GM18511 (cell line): ENCODE measurements at regions not wholly inside any gene's neighbourhood (a gene's known extent, or its start where the extent isn't known, plus 50 kb on each side); places are given as distances from the start of the nearest gene placed in this dataset.

ENCODE experiments used
- ATAC-seq: cut with Tn5 transposase; IDR thresholded peaks from one replicate; pipeline ENCODE4 v1.9.1; 2021; ENCODE audit warnings: mild to moderate bottlenecking, moderate library complexity; ENCODE audit not compliant: unreplicated experiment

- ATAC-seq: no peak
Measured at GRCh38 chr11:91686700-91687099, 537.9 kb upstream of the FAT3 start.

GRCh38 chr11:91686281-91686680 lies 538.3 kb upstream of the FAT3 start:
- ATAC-seq: no peak

DNA sequence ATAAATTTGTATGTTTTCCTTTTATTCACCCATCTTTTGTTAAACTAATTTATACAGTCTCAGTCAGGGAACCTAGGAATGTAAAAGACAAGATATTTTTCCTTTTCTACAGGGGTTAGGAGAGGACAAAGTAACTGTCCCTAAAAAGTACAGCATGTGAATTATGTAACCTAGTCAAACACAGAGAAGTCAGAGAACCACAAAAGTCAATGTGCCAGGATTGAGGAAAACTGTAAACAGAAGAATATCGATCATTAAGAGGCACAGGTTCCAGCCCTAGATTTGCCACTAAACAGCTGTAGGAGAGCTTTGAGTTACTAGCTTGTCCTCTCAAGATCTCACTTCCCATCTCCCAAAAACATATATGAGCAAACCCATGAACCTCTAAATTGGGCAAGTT lies 550.9 kb upstream of the FAT3 start:
- no peak for ATAC-seq

- no peak for ATAC-seq
Measured at GRCh38 chr11:91664521-91664920, 560.1 kb upstream of the FAT3 start.

DNA sequence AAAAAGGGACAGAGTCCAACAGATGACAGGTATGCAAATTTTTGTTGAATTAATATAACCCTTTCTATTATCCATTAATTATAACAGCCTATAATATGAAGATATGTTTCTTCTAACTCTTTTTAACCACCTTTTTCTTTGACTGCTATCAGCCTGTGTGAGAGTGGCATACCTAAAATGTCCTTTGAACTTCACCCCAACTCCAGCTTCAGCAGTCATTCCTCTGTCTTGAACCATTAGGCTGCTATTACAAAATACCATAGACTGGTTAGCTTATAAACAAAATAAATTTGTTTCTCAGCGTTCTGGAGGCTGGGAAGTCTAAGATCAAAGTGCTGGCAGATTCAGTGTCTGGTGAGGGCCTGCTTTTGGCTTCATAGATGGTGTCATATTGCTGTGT lies 564.6 kb upstream of the FAT3 start:
- no peak for ATAC-seq

GRCh38 chr11:91654686-91655085 lies 569.9 kb upstream of the FAT3 start:
- no peak for ATAC-seq

DNA sequence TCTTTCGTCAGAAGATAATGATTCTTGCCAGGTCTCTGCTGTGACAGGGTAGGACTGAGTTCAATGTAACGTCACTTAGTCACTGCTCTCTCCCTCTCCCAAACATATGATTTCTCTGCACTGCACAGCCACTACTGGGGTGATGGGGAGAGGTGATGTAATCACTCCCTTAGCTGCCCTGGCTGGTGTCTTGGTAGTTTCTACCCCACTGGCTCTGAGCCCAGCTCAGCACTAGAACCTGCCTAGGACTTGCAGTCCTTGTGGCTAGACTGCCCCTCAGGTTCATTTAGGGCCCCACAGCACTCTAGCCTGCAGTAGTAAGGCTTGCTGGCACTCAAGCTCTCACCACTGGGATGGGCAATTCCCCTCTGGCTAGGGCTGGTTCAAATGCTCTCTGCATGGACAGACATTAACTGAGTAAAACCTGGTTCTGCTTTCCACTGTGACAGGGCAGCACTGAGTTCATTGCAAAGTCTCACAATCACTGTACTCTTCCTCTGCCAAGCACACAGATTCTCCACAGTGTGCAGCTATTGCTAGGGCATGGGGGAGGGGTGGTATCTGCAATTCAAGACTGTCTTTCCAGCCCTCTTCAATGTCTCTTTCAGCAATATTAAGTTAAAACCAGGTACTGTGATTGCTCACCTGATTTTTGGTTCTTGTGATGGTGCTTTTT lies 571.4 kb upstream of the FAT3 start:
- no peak for ATAC-seq

DNA sequence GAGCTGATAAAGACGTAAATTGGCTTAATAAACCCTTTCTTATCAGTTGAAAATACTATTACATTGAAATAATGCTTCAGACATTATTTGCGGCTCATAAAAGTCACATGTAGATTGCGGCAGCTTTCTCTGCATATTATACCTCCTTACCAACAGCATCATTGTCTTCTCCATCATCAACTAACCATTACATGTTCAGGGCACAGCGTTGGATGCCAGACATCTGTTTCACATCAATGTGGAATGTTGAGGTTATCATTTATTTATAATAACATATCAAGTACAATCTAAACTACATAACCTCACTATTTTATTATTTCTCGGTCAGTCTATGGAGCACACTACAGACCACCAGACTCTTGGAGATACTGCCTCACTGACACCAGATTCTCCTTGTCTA lies 573.8 kb upstream of the FAT3 start:
- no peak for ATAC-seq

- no peak for ATAC-seq
Measured at GRCh38 chr11:91641153-91641552, 583.5 kb upstream of the FAT3 start.

DNA sequence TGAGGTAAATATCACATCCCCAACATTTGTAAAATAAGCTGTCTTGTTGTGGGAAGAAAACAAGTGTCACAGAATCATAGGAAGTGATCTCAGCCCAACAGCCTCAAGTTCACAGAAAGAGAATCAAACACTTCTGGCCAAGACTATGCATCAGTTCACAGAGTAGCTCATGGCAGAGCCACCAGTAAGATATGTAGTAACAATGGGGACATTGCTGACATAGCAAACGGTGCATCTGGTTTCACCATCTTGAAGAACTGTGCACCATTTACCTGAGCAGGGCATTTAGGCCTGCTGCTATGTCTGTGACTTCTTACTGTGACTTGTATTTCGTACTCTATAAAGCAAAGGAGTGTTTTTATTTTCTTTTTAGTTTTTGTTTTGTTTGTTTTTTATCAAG lies 585.3 kb upstream of the FAT3 start:
- no peak for ATAC-seq

GRCh38 chr11:91630916-91631673 lies 593.5 kb upstream of the FAT3 start:
- no peak for ATAC-seq

GRCh38 chr11:91625495-91625894 lies 599.1 kb upstream of the FAT3 start:
- ATAC-seq: no peak

GRCh38 chr11:91624021-91624420 lies 600.6 kb upstream of the FAT3 start:
- no peak for ATAC-seq

DNA sequence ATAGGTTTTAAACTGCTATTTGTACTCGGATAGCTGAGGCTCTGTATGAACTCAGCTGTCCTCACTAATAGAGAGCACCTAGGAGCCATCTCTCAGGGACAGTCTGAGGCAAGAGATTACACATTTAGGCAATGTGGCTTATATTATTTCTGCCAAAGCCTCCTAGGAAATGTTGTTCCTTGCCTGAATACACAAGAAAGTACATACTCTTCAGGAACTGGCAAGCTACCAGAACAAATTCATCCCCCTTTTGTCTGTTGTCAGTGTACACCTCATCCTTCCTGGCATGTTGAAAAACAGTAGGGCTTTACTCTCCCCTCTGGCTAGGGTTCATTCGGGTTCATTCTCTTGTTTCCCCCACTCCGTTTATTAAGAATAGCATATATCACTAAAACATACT lies 615.9 kb upstream of the FAT3 start:
- ATAC-seq: no peak

DNA sequence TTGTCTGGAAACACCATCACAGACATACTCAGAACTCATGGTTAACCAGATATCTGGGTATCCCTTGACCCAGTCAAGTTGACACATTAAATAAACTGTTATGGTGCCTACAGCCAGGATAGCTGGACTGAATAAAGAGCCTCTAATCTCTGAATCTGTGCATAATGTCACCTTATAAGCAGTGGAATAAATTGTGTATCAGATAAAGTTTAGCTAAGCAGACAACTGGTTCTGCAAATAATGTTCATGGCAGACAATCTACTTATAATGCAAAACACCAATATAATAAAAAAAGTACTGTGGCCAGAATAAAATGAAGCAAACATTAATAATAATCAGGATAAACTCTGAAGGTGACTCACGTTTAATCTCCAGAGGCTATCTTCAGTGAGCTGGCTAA lies 628.5 kb upstream of the FAT3 start:
- no peak for ATAC-seq

- ATAC-seq: no peak
Measured at GRCh38 chr11:91591021-91591420, 633.6 kb upstream of the FAT3 start.

DNA sequence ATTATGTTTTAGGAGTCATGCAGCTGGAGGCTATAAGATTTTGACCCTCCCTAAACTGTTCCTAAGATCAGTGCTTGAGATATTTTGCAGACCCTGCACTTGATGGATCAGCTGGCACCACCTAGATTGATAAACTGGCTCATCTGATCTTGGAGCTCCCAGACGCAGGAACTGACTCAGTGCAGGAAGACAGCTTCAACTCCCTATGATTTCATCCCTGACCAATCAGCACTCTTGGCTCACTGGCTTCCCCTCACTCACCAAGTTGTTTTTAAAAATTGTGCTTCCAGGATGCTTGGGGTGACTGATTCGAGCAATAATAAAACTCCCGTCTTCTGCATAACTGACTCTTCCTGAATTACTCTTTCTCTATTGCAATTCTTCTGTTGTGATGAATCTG lies 637.5 kb upstream of the FAT3 start:
- ATAC-seq: no peak

DNA sequence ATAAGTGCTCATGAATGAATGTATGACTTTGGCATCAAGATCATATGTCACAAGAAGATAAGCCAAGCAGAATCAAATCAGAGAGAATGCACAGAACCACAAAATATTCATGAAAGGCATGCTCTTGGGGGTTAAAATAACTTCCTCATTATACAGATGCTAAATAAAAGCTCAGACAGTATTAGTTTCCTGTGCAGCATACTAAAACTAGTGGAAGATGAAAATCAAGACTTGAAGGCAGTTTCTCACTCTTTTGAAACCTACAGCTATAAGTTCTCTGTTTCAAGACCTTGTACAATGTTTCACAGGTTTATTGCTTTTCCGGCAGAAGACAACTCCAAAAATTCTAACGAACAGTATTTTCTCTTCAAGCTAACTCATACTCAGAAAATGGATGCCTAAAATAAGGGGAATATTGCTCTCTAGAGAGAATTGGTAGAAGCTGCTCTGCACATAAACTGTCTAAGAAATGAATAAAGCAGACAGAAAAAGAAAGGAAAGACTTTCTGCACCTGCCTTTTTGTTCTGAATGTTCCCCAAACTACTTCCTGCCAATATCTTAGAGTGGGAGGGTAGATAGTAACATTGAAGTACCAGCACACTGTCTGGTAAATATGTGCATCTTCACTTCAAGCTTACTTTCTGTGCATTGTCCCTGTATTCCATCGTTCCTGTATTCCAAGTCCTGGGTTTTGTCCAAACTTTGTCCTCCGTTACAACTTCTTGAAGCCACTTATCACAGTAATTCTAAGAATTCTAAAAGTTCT lies 639.4 kb upstream of the FAT3 start:
- no peak for ATAC-seq

DNA sequence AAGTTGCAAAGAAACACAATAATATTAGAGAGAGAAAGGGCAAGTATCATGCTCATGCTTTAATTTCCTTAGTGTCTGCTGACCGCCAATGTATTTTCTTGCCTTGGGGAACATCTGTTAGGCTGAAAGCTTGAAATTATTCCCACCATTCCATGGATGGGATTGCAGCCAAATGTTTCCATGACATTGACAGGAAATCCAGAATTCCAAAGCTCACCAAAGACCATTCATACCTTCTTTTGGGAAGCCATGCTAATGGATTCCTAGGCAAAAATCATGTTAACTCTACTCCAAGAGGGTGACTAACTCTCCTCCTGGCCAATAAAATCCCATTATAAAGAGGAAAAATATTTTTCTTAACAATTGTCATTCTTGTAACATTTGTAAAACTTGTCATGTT lies 661.4 kb upstream of the FAT3 start:
- ATAC-seq: no peak

DNA sequence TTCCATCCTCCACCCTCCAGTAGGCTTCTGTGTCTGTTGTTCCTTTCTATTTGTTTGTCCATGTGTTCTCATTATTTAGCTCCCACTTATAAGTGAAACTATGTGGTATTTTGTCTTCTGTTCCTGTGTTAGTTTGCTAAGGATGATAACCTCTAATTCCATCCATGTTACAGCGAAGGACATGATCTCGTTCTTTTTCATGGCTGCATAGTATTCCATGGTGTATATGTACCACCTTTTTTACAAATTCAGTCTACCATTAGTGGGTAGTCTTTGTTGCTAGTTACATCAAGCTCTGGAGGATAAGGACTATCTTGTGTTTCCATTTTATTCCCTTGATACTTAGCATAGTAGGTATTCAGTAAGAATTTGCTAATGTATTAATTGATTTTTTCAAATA lies 664.2 kb upstream of the FAT3 start:
- ATAC-seq: no peak

DNA sequence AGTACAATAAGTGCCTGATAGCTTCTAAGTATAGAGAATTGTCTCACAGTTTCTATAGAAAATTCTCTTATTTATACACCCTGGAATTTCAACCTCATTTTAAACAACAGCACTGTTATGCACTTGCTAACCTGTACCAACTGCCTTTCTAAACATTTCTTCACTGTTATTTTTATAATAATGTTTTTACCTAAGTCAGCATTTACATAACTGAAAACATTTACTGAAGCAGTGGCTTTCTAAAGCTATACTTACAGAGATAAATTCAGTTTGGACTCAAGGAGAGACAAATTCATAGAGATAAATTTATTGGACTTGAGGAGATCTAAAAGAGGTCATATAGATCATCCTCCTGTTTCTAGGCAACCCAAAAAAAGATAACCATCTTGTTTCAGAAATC lies 686.6 kb upstream of the FAT3 start:
- ATAC-seq: no peak

DNA sequence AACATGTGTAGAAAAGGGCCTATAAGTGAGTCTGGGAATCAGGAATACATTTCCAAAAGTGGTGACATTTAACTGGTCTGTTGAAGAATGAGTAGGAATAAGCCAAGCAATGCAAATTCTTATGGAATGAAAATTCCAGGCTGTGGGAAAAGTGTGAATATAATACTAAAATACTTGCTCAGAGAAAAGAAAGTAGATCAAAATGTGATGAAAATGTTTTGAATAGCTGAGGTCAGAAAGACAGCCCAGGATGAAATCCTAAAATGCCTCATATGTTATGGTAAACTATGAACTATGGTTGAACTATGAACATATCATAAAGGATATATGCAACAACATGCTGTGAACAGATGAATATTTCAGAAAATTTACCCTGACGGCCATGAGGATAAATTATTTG lies 688.3 kb upstream of the FAT3 start:
- ATAC-seq: no peak
